Endothelial cell of umbilical vein (primary cell): ENCODE measurements at regions not wholly inside any gene's neighbourhood (a gene's known extent, or its start where the extent isn't known, plus 50 kb on each side); places are given as distances from the start of the nearest gene placed in this dataset.

ENCODE experiments used
- BruUV-seq: library from RNA; stranded (reverse); fragments of 400-500 nt; replicated peaks from 2 replicates; lab custom pipeline; 2021; lab: Mats Ljungman, UMichigan
- CTCF ChIA-PET: fragments of 300-600, 350-600 bp; sonication (Branson Sonifier 250); formaldehyde crosslinking; loops from one replicate; lab custom pipeline; 2021; ENCODE audit warnings: antibody characterized with exemption, inconsistent platforms; lab: Charles Lee
- POLR2A ChIA-PET: fragments of 300-600, 350-600 bp; sonication (Branson Sonifier 250); formaldehyde crosslinking; loops from one replicate; lab custom pipeline; 2021; ENCODE audit warnings: antibody characterized with exemption, inconsistent platforms; lab: Charles Lee
- DNase-seq: peaks from one replicate; pipeline ENCODE4 v3.0.0-alpha.2; 2011; ENCODE audit warnings: low read depth, low spot score
- FAIRE-seq: peaks from 2 replicates; lab custom pipeline; 2011; peaks lifted over from hg19 to GRCh38; lab: Jason Lieb, UNC
- H2AFZ ChIP-seq: 2 replicates; pipeline ENCODE4 v1.6.0; 2012; ENCODE audit warnings: low read depth, low read length, control low read depth, inconsistent platforms
- H3K27ac ChIP-seq: 2 replicates; pipeline ENCODE4 v1.5.1; 2011; ENCODE audit warnings: low read depth, mild to moderate bottlenecking, control low read depth, low read length, moderate library complexity; ENCODE audit not compliant: insufficient read depth
- H3K27me3 ChIP-seq, 2 experiments: 2 replicates each; pipeline versions ENCODE4 v1.6.0 to v1.6.1; 2011; ENCODE audit warnings: low read length in 2 of 2, mixed read lengths in 1 of 2; ENCODE audit not compliant: control insufficient read depth in 2 of 2, insufficient read depth in 2 of 2
- H3K36me3 ChIP-seq, 2 experiments: 2 replicates in 1 of 2; 3 replicates in 1 of 2; pipeline ENCODE4 v1.5.1; 2011; ENCODE audit warnings: low read length in 2 of 2, mild to moderate bottlenecking in 1 of 2, moderate library complexity in 1 of 2; ENCODE audit not compliant: control insufficient read depth in 2 of 2, insufficient read depth in 2 of 2; ENCODE audit errors: extremely low read depth in 1 of 2
- H3K4me1 ChIP-seq: 3 replicates; pipeline ENCODE4 v1.5.1; 2011; ENCODE audit warnings: mild to moderate bottlenecking, low read length; ENCODE audit not compliant: control insufficient read depth, insufficient read depth; ENCODE audit errors: extremely low read depth
- H3K4me2 ChIP-seq: 2 replicates; pipeline ENCODE4 v1.6.1; 2011; ENCODE audit warnings: low read length, control low read depth, mixed read lengths; ENCODE audit not compliant: insufficient read depth
- H3K4me3 ChIP-seq, 3 experiments: fragments of 200-600 bp in 1 of 3; sonication (generic), shearing (Covaris generic) in 1 of 3; replicated peaks in 1 of 3; 2 replicates each; pipeline ENCODE4 v1.5.1; 2011 to 2016; ENCODE audit warnings: control low read depth in 3 of 3, low read length in 3 of 3, mild to moderate bottlenecking in 2 of 3, inconsistent platforms in 1 of 3, low read depth in 1 of 3, moderate library complexity in 1 of 3; ENCODE audit not compliant: insufficient read depth in 1 of 3
- H3K79me2 ChIP-seq: 2 replicates; pipeline ENCODE4 v1.6.0; 2012; ENCODE audit warnings: low read length, inconsistent platforms; ENCODE audit not compliant: control insufficient read depth, insufficient read depth
- H3K9ac ChIP-seq: replicated peaks from 2 replicates; pipeline ENCODE3; 2011; ENCODE audit warnings: low read length, control low read depth; ENCODE audit not compliant: insufficient read depth; ENCODE audit errors: extremely low read depth
- H3K9me1 ChIP-seq: replicated peaks from 3 replicates; pipeline ENCODE4 v1.6.0; 2011; ENCODE audit warnings: mild to moderate bottlenecking, low read length; ENCODE audit not compliant: control insufficient read depth, insufficient read depth; ENCODE audit errors: extremely low read depth
- H3K9me3 ChIP-seq: replicated peaks from 2 replicates; pipeline ENCODE4 v1.5.1; 2012; ENCODE audit warnings: low read length, inconsistent platforms; ENCODE audit not compliant: control insufficient read depth, insufficient read depth
- H4K20me1 ChIP-seq: replicated peaks from 2 replicates; pipeline ENCODE3; 2011; ENCODE audit warnings: mild to moderate bottlenecking, low read length; ENCODE audit not compliant: control insufficient read depth, insufficient read depth; ENCODE audit errors: extremely low read depth
- GATA2 ChIP-seq: IDR thresholded peaks from 2 replicates; pipeline ENCODE4 v1.7.0; 2011; ENCODE audit warnings: low read depth, mild to moderate bottlenecking, moderate library complexity, mixed read lengths, low read length; ENCODE audit not compliant: insufficient read length, insufficient read depth
- JUN ChIP-seq: IDR thresholded peaks from 2 replicates; pipeline ENCODE4 v1.6.1; 2011; ENCODE audit warnings: borderline replicate concordance, low read depth; ENCODE audit not compliant: insufficient read length, insufficient read depth
- MYC ChIP-seq: IDR thresholded peaks from one replicate; pipeline ENCODE4 v1.6.1; 2011; ENCODE audit warnings: mild to moderate bottlenecking, low read depth, low read length
- POLR2AphosphoS5 ChIP-seq: IDR thresholded peaks from 2 replicates; pipeline ENCODE4 v1.6.1; 2012; ENCODE audit warnings: low read depth, mild to moderate bottlenecking, control low read depth, low read length, moderate library complexity; ENCODE audit not compliant: insufficient read depth
- dilution Hi-C: fragments of 300-500 bp; cut with MboI; formaldehyde crosslinking; loops from one replicate; pipeline ENCODE4 v1.15.0; 2019; ENCODE audit warnings: low sequenced_read_pairs; ENCODE audit not compliant: extremely low pct_ligation_motif_present
- intact Hi-C: fragments of 100-400 bp; cut with micrococcal nuclease; formaldehyde crosslinking; loops from one replicate; pipeline ENCODE4 v1.10.0; 2022

DNA sequence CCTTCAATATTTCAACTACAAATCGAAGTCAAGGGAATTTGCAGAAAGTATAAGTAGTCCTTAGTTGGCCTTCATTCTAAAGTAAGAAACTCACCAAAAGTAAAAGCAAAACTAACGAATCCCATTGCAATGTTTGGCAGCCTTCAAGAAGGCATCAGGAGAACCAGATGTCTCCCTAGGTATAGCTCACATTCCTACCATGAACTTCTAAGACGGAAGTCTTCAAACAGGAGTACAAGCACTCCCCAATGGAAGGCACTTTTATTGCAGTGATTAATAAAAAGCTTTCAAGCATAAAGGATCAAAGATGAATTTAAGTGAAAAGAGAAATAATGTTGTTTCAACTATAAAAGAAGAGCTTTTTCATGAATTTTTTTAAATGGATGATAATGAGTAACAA lies 236.0 kb upstream of the NR5A2 start:
- no peak overlapping the region for H2AFZ ChIP-seq
- H3K9me3 ChIP-seq, result no peaks in the 10 kb centered on the region
- no peak overlapping the region for H3K4me3 ChIP-seq
- no peaks in the 10 kb centered on the region for H3K79me2 ChIP-seq
- DNase-seq, result no peak
- TF ChIP-seq MYC (no peak), GATA2 (no peak), JUN (no peak), POLR2AphosphoS5 (no peak)
- ChIA-PET CTCF (interaction anchor here (1.4 kb wide), 1 partner anchor 21 kb away, joined by 3 read pairs; no protein-coding TSS in a partner anchor), POLR2A (no interaction called here)
- H4K20me1 ChIP-seq, result no peaks in the 10 kb centered on the region
- no peak overlapping the region for H3K4me2 ChIP-seq
- H3K36me3 ChIP-seq, result no peaks in the 10 kb centered on the region
- intact Hi-C loops, result no loop called here
- no peaks in the 10 kb centered on the region for H3K27me3 ChIP-seq
- BruUV-seq, result no TSS peak
- H3K27ac ChIP-seq, result no peak overlapping the region
- H3K4me1 ChIP-seq, result no peaks in the 10 kb centered on the region
- no peak overlapping the region for H3K9ac ChIP-seq
- no peaks in the 10 kb centered on the region for H3K9me1 ChIP-seq
- dilution Hi-C loops, result no loop called here
- no peak for FAIRE-seq

DNA sequence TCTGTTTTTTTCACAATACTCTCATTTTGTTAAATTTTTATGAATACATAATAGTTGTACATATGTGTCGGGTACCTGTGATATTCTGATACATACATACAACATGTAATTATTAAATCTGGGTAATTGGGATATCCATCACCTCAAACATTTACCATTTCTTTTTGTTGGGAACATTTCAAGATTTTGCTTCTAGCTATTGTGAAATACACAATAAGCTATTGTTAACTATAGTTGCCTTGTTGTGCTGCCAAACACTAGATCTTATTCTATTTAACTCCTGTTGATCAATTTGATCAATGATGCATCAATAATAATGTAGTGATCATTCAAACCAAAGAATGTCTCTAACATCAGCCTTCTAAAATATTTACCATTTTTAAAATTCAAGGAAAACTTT lies 234.6 kb upstream of the NR5A2 start:
- CTCF ChIA-PET, result interaction anchor here (1.1 kb wide), 1 partner anchor 52 kb away, joined by 3 read pairs; no protein-coding TSS in a partner anchor
- dilution Hi-C loops, result no loop called here
- Histone ChIP-seq H2AFZ (no peak overlapping the region), H3K9ac (no peak overlapping the region), H4K20me1 (no peaks in the 10 kb centered on the region), H3K36me3 (no peaks in the 10 kb centered on the region), H3K4me2 (no peak overlapping the region), H3K9me1 (no peaks in the 10 kb centered on the region), H3K27ac (no peak overlapping the region), H3K27me3 (no peaks in the 10 kb centered on the region), H3K79me2 (no peaks in the 10 kb centered on the region), H3K4me3 (no peak overlapping the region), H3K9me3 (no peaks in the 10 kb centered on the region), H3K4me1 (no peaks in the 10 kb centered on the region)
- POLR2A ChIA-PET, result no interaction called here
- BruUV-seq, result no TSS peak
- DNase-seq (no peak), FAIRE-seq (no peak)
- no peak for TF ChIP-seq JUN
- intact Hi-C loops, result no loop called here
